PC-3 (cell line): ENCODE measurements at regions not wholly inside any gene's neighbourhood (a gene's known extent, or its start where the extent isn't known, plus 50 kb on each side); places are given as distances from the start of the nearest gene placed in this dataset.

Source experiments
- ATAC-seq: fragments of 200-7000 bp; cut with Tn5 transposase; 2 replicates; pipeline ENCODE4 v1.9.1; 2020; ENCODE audit warnings: mild to moderate bottlenecking, moderate library complexity
- BruUV-seq: library from RNA; stranded (reverse); fragments of 400-500 nt; replicated peaks from 2 replicates; lab custom pipeline; 2021; lab: Mats Ljungman, UMichigan
- CTCF ChIA-PET: fragments of 300-600 bp; sonication (Branson Sonifier 250); formaldehyde crosslinking; loops from one replicate; lab custom pipeline; 2022; ENCODE audit warnings: antibody characterized with exemption; lab: Charles Lee
- POLR2A ChIA-PET: fragments of 300-600 bp; sonication (Branson Sonifier 250); formaldehyde crosslinking; loops from one replicate; lab custom pipeline; 2022; ENCODE audit warnings: antibody characterized with exemption; ENCODE audit not compliant: unreplicated experiment; lab: Charles Lee
- DNase-seq: peaks from one replicate; pipeline ENCODE4 v3.0.0-alpha.2; 2015
- H2AFZ ChIP-seq: fragments of 300-600 bp; sonication (generic); 2 replicates; pipeline ENCODE4 v1.6.0; 2016; ENCODE audit warnings: antibody characterized with exemption, low read length
- H3F3A ChIP-seq: fragments of 300-600 bp; sonication (generic); one replicate; pipeline ENCODE4 v1.6.0; 2017; ENCODE audit warnings: antibody characterized with exemption, low read length, control low read depth, mild to moderate bottlenecking; ENCODE audit not compliant: unreplicated experiment
- H3K27ac ChIP-seq: fragments of 300-600 bp; sonication (generic); 2 replicates; pipeline ENCODE4 v1.5.1; 2016; ENCODE audit warnings: mild to moderate bottlenecking, low read length
- H3K27me3 ChIP-seq: fragments of 300-600 bp; sonication (generic); 2 replicates; pipeline ENCODE4 v1.6.1; 2016; ENCODE audit warnings: low read length, mixed read lengths
- H3K36me3 ChIP-seq: fragments of 300-600 bp; sonication (generic); 2 replicates; pipeline ENCODE4 v1.6.1; 2016; ENCODE audit warnings: low read depth, mixed run types, low read length, mixed read lengths
- H3K4me1 ChIP-seq: fragments of 300-600 bp; sonication (generic); 2 replicates; pipeline ENCODE4 v1.5.1; 2016; ENCODE audit warnings: low read length; ENCODE audit not compliant: insufficient read depth
- H3K4me2 ChIP-seq: fragments of 300-600 bp; sonication (generic); 2 replicates; pipeline ENCODE4 v1.6.0; 2016; ENCODE audit warnings: low read length
- H3K4me3 ChIP-seq: fragments of 300-600 bp; sonication (generic); 2 replicates; pipeline ENCODE4 v1.5.1; 2016; ENCODE audit warnings: mild to moderate bottlenecking, low read length, mixed read lengths
- H3K79me2 ChIP-seq: fragments of 300-600 bp; sonication (generic); 2 replicates; pipeline ENCODE4 v1.6.1; 2017; ENCODE audit warnings: low read length, mixed read lengths
- H3K9ac ChIP-seq: fragments of 300-600 bp; sonication (generic); 2 replicates; pipeline ENCODE4 v1.6.0; 2016; ENCODE audit warnings: mild to moderate bottlenecking, low read length
- H3K9me2 ChIP-seq: fragments of 300-600 bp; sonication (generic); replicated peaks from 2 replicates; pipeline ENCODE4 v1.6.1; 2016; ENCODE audit warnings: mixed run types, low read length, mixed read lengths
- H3K9me3 ChIP-seq: fragments of 300-600 bp; sonication (generic); 2 replicates; pipeline ENCODE4 v1.6.1; 2016; ENCODE audit warnings: low read length, mixed read lengths
- H4K20me1 ChIP-seq: fragments of 300-600 bp; sonication (generic); 2 replicates; pipeline ENCODE4 v1.6.1; 2016; ENCODE audit warnings: low read length, mixed read lengths
- EZH2 ChIP-seq: fragments of 300-600 bp; sonication (generic); IDR thresholded peaks from one replicate; pipeline ENCODE4 v1.6.1; 2017; ENCODE audit warnings: antibody characterized with exemption, mild to moderate bottlenecking, low read length; ENCODE audit not compliant: unreplicated experiment
- EZH2phosphoT487 ChIP-seq: fragments of 300-600 bp; sonication (generic); IDR thresholded peaks from 2 replicates; pipeline ENCODE4 v1.6.1; 2018; ENCODE audit warnings: mild to moderate bottlenecking, antibody characterized with exemption, low read length, borderline replicate concordance
- intact Hi-C: fragments of 100-400 bp; cut with micrococcal nuclease; formaldehyde crosslinking; loops from 2 replicates; pipeline ENCODE4 v1.9.0; 2023
- TF ChIP-seq, protein P1 (sequence below): fragments of 300-600 bp; sonication (generic); conservative IDR thresholded peaks from 2 replicates; pipeline ENCODE4 v1.5.1; 2017; ENCODE audit warnings: antibody characterized with exemption, low read depth, mild to moderate bottlenecking, low read length

DNA sequence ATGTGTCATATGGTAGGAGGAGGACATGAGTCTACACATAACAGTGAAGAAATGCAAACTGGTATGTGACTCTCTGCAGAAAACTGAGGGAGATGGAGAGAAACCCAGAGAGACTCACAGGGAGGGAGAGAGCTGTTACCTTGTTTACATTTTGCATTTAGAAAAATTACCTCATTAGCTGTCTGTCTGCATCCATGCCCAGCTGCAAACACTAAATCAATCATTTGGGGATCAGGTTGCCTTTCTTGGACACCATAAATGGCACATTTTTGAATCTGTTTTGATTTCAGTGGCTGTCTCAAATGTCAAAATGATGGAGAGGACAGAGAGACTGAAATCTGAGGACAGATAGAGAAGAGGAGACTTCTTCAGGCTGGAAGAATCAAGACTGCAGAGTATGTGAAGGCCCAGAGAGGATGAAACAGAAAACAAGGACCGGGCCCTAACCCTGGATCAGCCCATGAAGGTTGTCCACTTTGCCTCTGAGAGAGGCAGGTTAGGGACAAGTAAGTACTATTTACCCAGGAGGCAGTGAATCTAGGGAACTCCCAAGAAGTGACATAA lies 92.2 kb downstream of the UNC5CL start:
- DNase-seq (no peak), ATAC-seq (no peak)
- Histone ChIP-seq H3K9me3 (no peaks in the 10 kb centered on the region), H3K9me2 (no peaks in the 10 kb centered on the region), H3K36me3 (no peaks in the 10 kb centered on the region), H3K27ac (no peak overlapping the region), H3K4me1 (peaks cover 35% of the 10 kb centered on the region), H3F3A (no peaks in the 10 kb centered on the region), H2AFZ (no peak overlapping the region), H3K79me2 (no peaks in the 10 kb centered on the region), H3K4me2 (no peak overlapping the region), H4K20me1 (no peaks in the 10 kb centered on the region), H3K27me3 (no peaks in the 10 kb centered on the region), H3K9ac (no peak overlapping the region), H3K4me3 (no peak overlapping the region)
- BruUV-seq: no TSS peak
- TF ChIP-seq, protein P1, sequence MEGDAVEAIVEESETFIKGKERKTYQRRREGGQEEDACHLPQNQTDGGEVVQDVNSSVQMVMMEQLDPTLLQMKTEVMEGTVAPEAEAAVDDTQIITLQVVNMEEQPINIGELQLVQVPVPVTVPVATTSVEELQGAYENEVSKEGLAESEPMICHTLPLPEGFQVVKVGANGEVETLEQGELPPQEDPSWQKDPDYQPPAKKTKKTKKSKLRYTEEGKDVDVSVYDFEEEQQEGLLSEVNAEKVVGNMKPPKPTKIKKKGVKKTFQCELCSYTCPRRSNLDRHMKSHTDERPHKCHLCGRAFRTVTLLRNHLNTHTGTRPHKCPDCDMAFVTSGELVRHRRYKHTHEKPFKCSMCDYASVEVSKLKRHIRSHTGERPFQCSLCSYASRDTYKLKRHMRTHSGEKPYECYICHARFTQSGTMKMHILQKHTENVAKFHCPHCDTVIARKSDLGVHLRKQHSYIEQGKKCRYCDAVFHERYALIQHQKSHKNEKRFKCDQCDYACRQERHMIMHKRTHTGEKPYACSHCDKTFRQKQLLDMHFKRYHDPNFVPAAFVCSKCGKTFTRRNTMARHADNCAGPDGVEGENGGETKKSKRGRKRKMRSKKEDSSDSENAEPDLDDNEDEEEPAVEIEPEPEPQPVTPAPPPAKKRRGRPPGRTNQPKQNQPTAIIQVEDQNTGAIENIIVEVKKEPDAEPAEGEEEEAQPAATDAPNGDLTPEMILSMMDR: no peak
- TF ChIP-seq EZH2phosphoT487 (no peak), EZH2 (no peak)
- intact Hi-C loops: no loop called here
- POLR2A ChIA-PET: no interaction called here
- CTCF ChIA-PET: no interaction called here

DNA sequence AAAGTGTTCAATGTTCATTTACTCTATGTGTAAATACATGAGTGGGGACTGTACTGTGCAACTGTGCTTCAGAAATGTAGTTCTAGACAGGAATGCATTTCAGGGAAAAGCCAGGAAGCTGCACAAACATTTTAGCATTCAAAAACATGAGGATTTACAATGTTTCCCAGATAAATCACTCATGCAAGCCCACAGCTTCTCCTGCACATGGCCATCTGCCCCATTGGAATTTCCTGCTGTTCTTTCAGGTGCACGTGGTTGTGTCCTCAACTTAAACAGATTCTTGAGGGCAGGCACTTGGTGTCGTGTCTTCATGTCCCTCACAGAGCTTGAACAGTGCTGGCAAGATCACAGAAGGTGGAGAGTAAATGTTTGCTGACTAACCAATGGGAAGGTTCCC lies 101.5 kb downstream of the UNC5CL start:
- ChIA-PET CTCF (interaction anchor here (0.6 kb wide), 1 partner anchor 45 kb away, joined by 3 read pairs; no protein-coding TSS in a partner anchor), POLR2A (no interaction called here)
- DNase-seq (no peak), ATAC-seq (no peak)
- no peaks in the 10 kb centered on the region for H3K79me2 ChIP-seq
- H4K20me1 ChIP-seq: no peaks in the 10 kb centered on the region
- H3F3A ChIP-seq: no peaks in the 10 kb centered on the region
- H3K9ac ChIP-seq: no peak overlapping the region
- peak overlapping the region; percentile 34; the same call in 1 of the 2 replicates for H3K4me2 ChIP-seq
- TF ChIP-seq EZH2phosphoT487 (no peak), EZH2 (no peak)
- TF ChIP-seq, protein P1: no peak
- no peak overlapping the region for H3K4me3 ChIP-seq
- H3K9me2 ChIP-seq: no peaks in the 10 kb centered on the region
- peaks cover 20% of the 10 kb centered on the region for H3K4me1 ChIP-seq
- intact Hi-C loops: no loop called here
- no peaks in the 10 kb centered on the region for H3K27me3 ChIP-seq
- peak overlapping the region; percentile 45 for H3K27ac ChIP-seq
- BruUV-seq: no TSS peak
- no peaks in the 10 kb centered on the region for H3K36me3 ChIP-seq
- no peak overlapping the region for H2AFZ ChIP-seq
- no peaks in the 10 kb centered on the region for H3K9me3 ChIP-seq

DNA sequence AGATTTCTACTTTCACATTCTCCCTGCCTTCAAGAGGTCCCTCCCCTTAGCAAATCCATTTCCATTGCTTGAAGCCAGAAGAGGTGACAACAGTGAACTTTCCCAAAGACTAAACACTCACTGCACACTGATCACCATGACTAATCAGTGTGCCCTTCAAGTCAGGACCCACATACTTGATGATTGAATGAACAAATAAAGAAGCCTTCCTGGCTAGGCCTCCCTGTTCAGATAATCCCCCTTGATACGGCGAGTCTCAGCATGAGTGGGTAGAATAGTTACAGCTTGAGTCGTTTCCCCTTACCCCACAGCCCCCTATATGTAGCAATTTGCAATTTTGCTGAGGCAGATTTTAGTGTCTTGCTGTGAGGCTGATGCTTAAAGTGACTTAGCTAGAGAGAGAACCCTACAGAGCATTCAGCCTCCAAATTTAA lies 102.2 kb downstream of the UNC5CL start:
- no peaks in the 10 kb centered on the region for H3K9me2 ChIP-seq
- peak overlapping the region; percentile 45 for H3K27ac ChIP-seq
- H3F3A ChIP-seq: no peaks in the 10 kb centered on the region
- ChIA-PET CTCF (interaction anchor here (0.6 kb wide), 1 partner anchor 45 kb away, joined by 3 read pairs; no protein-coding TSS in a partner anchor), POLR2A (no interaction called here)
- no peaks in the 10 kb centered on the region for H3K79me2 ChIP-seq
- no peak overlapping the region for H3K4me3 ChIP-seq
- 0 out of 2 replicates have a peak overlapping the region, but pooled peaks have one; percentile 13 for H2AFZ ChIP-seq
- ATAC-seq: peak; percentile 56
- H3K4me2 ChIP-seq: peak overlapping the region; percentile 34
- peaks cover 26% of the 10 kb centered on the region for H3K4me1 ChIP-seq
- no peak for TF ChIP-seq EZH2
- TF ChIP-seq, protein P1: no peak
- TF ChIP-seq EZH2phosphoT487: no peak
- no peaks in the 10 kb centered on the region for H4K20me1 ChIP-seq
- no peak overlapping the region for H3K9ac ChIP-seq
- H3K27me3 ChIP-seq: no peaks in the 10 kb centered on the region
- no peaks in the 10 kb centered on the region for H3K9me3 ChIP-seq
- BruUV-seq: no TSS peak
- intact Hi-C loops: no loop called here
- DNase-seq: peak; percentile 71
- H3K36me3 ChIP-seq: no peaks in the 10 kb centered on the region
